Heart right ventricle (tissue), 16 donors: ENCODE measurements at regions not wholly inside any gene's neighbourhood (a gene's known extent, or its start where the extent isn't known, plus 50 kb on each side); places are given as distances from the start of the nearest gene placed in this dataset.

Source experiments
- ATAC-seq, 8 donors: fragments of 200-7000 bp; cut with Tn5 transposase; one replicate each; pipeline ENCODE4 v1.9.1; 2020; ENCODE audit warnings: mild to moderate bottlenecking in 8 of 8, moderate library complexity in 8 of 8, moderate number of reproducible peaks in 1 of 8
- DNase-seq, 2 donors: peaks; one replicate each; pipeline ENCODE4 v3.0.0-alpha.2; 2020
- H3K27ac ChIP-seq, 10 donors: fragments of 200-600 bp; sonication (generic) in 2 of 10; one replicate each; pipeline versions ENCODE4 v1.5.0 to v1.8.0; 2020 to 2022; ENCODE audit warnings: mild to moderate bottlenecking in 3 of 10
- H3K27me3 ChIP-seq, 7 donors: fragments of 200-600 bp; one replicate each; pipeline ENCODE4 v1.8.0; 2021 to 2022; ENCODE audit warnings: mild to moderate bottlenecking in 2 of 7
- H3K36me3 ChIP-seq, 9 donors: fragments of 200-600 bp; sonication (generic) in 1 of 9; one replicate each; pipeline versions ENCODE4 v1.5.0 to v1.8.0; 2020 to 2022; ENCODE audit warnings: mild to moderate bottlenecking in 2 of 9
- H3K4me1 ChIP-seq, 9 donors: fragments of 200-600 bp; sonication (generic) in 1 of 9; one replicate each; pipeline versions ENCODE4 v1.5.0 to v1.8.0; 2020 to 2022; ENCODE audit warnings: mild to moderate bottlenecking in 4 of 9
- H3K4me3 ChIP-seq, 10 donors: fragments of 200-600 bp; sonication (generic) in 2 of 10; one replicate each; pipeline versions ENCODE4 v1.5.0 to v1.8.0; 2020 to 2022; ENCODE audit warnings: mild to moderate bottlenecking in 7 of 10, moderate library complexity in 2 of 10
- H3K9me3 ChIP-seq, 11 donors: fragments of 200-600 bp in 10 of 11; sonication (generic) in 2 of 11; one replicate each; pipeline versions ENCODE4 v1.5.0 to v1.8.0; 2013 to 2022; ENCODE audit warnings: mild to moderate bottlenecking in 2 of 11, control low read depth in 1 of 11, moderate library complexity in 1 of 11
- CTCF ChIP-seq, 9 donors: fragments of 200-600 bp; sonication (generic) in 2 of 9; IDR thresholded peaks; one replicate each; pipeline versions ENCODE4 v1.5.0 to v1.8.0; 2021 to 2022; ENCODE audit warnings: antibody characterized with exemption in 9 of 9, mild to moderate bottlenecking in 5 of 9, moderate library complexity in 1 of 9
- WGBS, 2 donors: extraction: QIAGEN DNeasy Blood & Tissue Kit; methylation state at CpG; one replicate each; pipeline ENCODE4 v1.1.7; 2013; ENCODE audit warnings: inconsistent platforms in 1 of 2; 5-methylcytosine and 5-hydroxymethylcytosine counted together
- intact Hi-C, 10 donors: fragments of 100-400 bp; cut with DNase I; formaldehyde crosslinking; loops; one replicate each; pipeline versions ENCODE4 v1.11.1 to v1.14.2; 2022
- donor health status: Arrhythmogenic right ventricular cardiomyopathy.
- donor health status: ischemic (EF 13 %, LVEDD 7.1; RV severe dilation, severe dysfunction).
- donor health status: healthy with polysubstance abuse.
- donor health status: DM: no; HTN: yes; CAD: no.
- donor health status: DM: no; HTN: no; CAD: no.
- donor health status: ischemic (EF 25% LVEDD 6.9; RV normal size, moderate dysfunction).
- donor health status: ischemic (EF 25% LVEDD 5.7; RV mildly dilated, moderate dysfunction).
- donor health status: healthy.
- donor health status: DM: yes; HTN: yes; CAD: no.
- donor health status: Ischemic cardiomyopathy.
- donor health status: ischemic (EF 35%, LVEDD 5.7; RV mildly dilated, moderate dysfunction).
- donor health status: nonischemic (EF 11% LVEDD 7.7; RV severe dilation, severe dysfunction).
- donor health status: DM: yes; HTN: yes; CAD: no.
- donor health status: PGD.
- donor health status: ischemic (EF 29% LVEDD 5.4; RV normal size, mild dysfunction).
- donor health status: nonischemic (EF 23%, LVEDD 6.1; RV moderate dilation, normal function).

GRCh38 chr6:128808856-128809255 lies 74.1 kb upstream of the LAMA2 start:
- no peak overlapping the region for H3K4me3 ChIP-seq
- DNase-seq = no peak
- no peak for ATAC-seq
- H3K27ac ChIP-seq = no peak overlapping the region
- intact Hi-C loops = loop anchor here in 4 of 10 donors (5.0 to 10.0 kb wide), 3 partner anchors 73 to 446 kb away; partner anchors contain the start of gene LAMA2 (in 1 of the 4)
- peaks cover 0 to 21% (median 5%) of the 10 kb centered on the region in 9 donors for H3K4me1 ChIP-seq
- H3K9me3 ChIP-seq = peaks cover 0 to 9% (median 0%) of the 10 kb centered on the region in 11 donors
- no peaks in the 10 kb centered on the region for H3K36me3 ChIP-seq
- TF ChIP-seq CTCF (IDR thresholded peaks at IDR 0.05) = no peak
- no peaks in the 10 kb centered on the region for H3K27me3 ChIP-seq

- Histone ChIP-seq H3K4me3 (no peak overlapping the region), H3K27ac (peak overlapping the region in 1 of 10 donors; percentile 26), H3K9me3 (peaks cover 0 to 9% (median 0%) of the 10 kb centered on the region in 11 donors), H3K4me1 (peaks cover 0 to 21% (median 5%) of the 10 kb centered on the region in 9 donors), H3K36me3 (no peaks in the 10 kb centered on the region), H3K27me3 (no peaks in the 10 kb centered on the region)
- WGBS, 2 donors = 9 to 11% methylated on average over 2 of the region's 2 CpGs
- ATAC-seq (peak in 2 of 8 donors; percentile 12 to 31), DNase-seq (no peak)
- intact Hi-C loops = loop anchor here in 4 of 10 donors (5.0 to 10.0 kb wide), 3 partner anchors 75 to 447 kb away; partner anchors contain the start of gene LAMA2 (in 1 of the 4)
- peak; percentile 20 to 62 (median 52) for TF ChIP-seq CTCF (IDR thresholded peaks at IDR 0.05)
Measured at GRCh38 chr6:128807577-128807976, 75.4 kb upstream of the LAMA2 start.

- 68 to 81% methylated on average over 3 of the region's 3 CpGs for WGBS, 2 donors
- no peak overlapping the region for H3K4me3 ChIP-seq
- peaks cover 0 to 11% (median 0%) of the 10 kb centered on the region in 11 donors for H3K9me3 ChIP-seq
- ATAC-seq (peak in 5 of 8 donors; percentile 17 to 83 (median 52)), DNase-seq (no peak)
- intact Hi-C loops = loop anchor here in 4 of 10 donors (5.0 to 10.0 kb wide), 3 partner anchors 76 to 449 kb away; partner anchors contain the start of gene LAMA2 (in 1 of the 4)
- H3K36me3 ChIP-seq = no peaks in the 10 kb centered on the region
- peak overlapping the region in 2 of 10 donors; percentile 17 to 28 for H3K27ac ChIP-seq
- no peak for TF ChIP-seq CTCF (IDR thresholded peaks at IDR 0.05)
- H3K27me3 ChIP-seq = no peaks in the 10 kb centered on the region
- peaks cover 0 to 21% (median 5%) of the 10 kb centered on the region in 9 donors for H3K4me1 ChIP-seq
Measured at GRCh38 chr6:128806261-128806660, 76.7 kb upstream of the LAMA2 start.

- peak overlapping the region in 1 of 10 donors; percentile 5 for H3K27ac ChIP-seq
- H3K27me3 ChIP-seq = no peaks in the 10 kb centered on the region
- DNase-seq = peak in 1 of 2 donors; percentile 48
- no peak for TF ChIP-seq CTCF (IDR thresholded peaks at IDR 0.05)
- H3K9me3 ChIP-seq = peaks cover 0 to 14% (median 0%) of the 10 kb centered on the region in 11 donors
- peaks cover 0 to 21% (median 5%) of the 10 kb centered on the region in 9 donors for H3K4me1 ChIP-seq
- no peaks in the 10 kb centered on the region for H3K36me3 ChIP-seq
- WGBS, 2 donors = 58 to 59% methylated on average over 3 of the region's 3 CpGs
- peak; percentile 50 to 87 (median 77) for ATAC-seq
- no peak overlapping the region for H3K4me3 ChIP-seq
- intact Hi-C loops = loop anchor here in 3 of 10 donors (10.0 kb wide), 1 partner anchor 451 kb away; no protein-coding TSS in a partner anchor
Measured at GRCh38 chr6:128803911-128804310, 79.0 kb upstream of the LAMA2 start.
